ENCODE measurements at regions not wholly inside any gene's neighbourhood (a gene's known extent, or its start where the extent isn't known, plus 50 kb on each side); places are given as distances from the start of the nearest gene placed in this dataset.

DNA sequence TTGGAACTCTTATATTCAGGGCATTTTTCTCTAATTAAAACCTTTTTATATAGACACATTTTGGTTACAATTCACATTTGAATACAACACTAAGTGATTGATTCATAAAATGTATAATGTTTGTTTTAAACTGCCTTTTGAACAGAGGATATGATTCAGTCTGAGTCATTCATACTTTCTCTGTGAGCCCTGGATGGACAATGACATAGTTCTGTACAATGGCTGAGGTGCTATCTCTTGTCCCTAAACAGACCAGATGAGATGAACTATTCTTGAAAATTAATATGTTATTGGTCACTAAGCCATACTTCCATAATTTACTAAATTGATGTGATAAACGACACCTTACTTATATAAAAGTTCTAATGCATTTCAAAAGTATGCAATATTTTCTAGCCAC, 199.7 kb upstream of the ATXN7L3B start:
- Histone ChIP-seq H3K36me3 (no peaks in the 10 kb centered on the region), H3K4me3 (no peak overlapping the region), H3K9me3 (no peaks in the 10 kb centered on the region), H3K4me1 (no peaks in the 10 kb centered on the region), H3K27me3 (no peaks in the 10 kb centered on the region), H3K27ac (no peak overlapping the region)
- DNase-seq (no peak), ATAC-seq (no peak)
- intact Hi-C loops (cut with DNase I), result no loop called here
- TF ChIP-seq, protein P1, sequence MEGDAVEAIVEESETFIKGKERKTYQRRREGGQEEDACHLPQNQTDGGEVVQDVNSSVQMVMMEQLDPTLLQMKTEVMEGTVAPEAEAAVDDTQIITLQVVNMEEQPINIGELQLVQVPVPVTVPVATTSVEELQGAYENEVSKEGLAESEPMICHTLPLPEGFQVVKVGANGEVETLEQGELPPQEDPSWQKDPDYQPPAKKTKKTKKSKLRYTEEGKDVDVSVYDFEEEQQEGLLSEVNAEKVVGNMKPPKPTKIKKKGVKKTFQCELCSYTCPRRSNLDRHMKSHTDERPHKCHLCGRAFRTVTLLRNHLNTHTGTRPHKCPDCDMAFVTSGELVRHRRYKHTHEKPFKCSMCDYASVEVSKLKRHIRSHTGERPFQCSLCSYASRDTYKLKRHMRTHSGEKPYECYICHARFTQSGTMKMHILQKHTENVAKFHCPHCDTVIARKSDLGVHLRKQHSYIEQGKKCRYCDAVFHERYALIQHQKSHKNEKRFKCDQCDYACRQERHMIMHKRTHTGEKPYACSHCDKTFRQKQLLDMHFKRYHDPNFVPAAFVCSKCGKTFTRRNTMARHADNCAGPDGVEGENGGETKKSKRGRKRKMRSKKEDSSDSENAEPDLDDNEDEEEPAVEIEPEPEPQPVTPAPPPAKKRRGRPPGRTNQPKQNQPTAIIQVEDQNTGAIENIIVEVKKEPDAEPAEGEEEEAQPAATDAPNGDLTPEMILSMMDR (IDR thresholded peaks at IDR 0.05), result no peak

DNA sequence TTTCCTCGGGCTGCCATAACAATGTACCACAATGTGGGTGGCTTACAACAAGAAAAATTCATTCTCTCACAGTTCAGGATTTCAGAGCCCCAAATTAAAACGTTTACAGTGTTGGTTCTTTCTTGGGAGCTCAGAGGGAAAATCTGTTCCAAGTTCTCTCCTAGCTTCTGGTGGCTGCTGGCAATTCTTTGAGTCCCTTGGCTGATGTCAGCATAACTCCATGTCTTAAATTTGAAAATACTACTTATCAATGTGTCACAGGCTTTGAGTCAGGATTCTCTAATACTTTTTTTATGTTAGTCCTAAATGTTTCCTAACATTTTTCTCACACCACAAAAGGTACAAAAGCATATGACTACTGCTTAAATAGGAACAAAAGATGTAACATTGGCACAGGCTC, 198.4 kb upstream of the ATXN7L3B start:
- TF ChIP-seq, protein P1 (IDR thresholded peaks at IDR 0.05), result no peak

DNA sequence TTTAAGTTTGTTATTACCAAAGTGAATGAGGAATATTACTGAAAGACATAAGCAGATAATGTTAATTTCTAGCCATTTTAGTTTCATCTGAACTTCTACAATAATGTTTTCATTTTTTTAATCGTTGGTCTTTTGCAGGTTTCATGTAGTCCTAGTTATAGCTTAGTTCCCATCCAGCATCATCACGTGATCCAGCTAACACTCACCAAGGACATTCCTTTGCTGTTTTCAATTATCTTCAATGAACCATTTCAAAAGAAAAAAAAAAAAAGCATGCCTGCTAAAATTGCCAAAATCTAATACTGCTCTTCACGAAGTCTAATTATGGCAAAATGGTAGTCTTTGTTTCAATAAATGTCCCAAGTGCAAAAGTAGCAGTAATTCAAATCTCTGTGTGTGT, 187.7 kb upstream of the ATXN7L3B start:
- intact Hi-C loops (cut with DNase I), result no loop called here
- DNase-seq (no peak), ATAC-seq (no peak)
- Histone ChIP-seq H3K4me1 (no peaks in the 10 kb centered on the region), H3K27ac (no peak overlapping the region), H3K36me3 (no peaks in the 10 kb centered on the region), H3K27me3 (no peaks in the 10 kb centered on the region), H3K9me3 (no peaks in the 10 kb centered on the region), H3K4me3 (no peak overlapping the region)
- TF ChIP-seq, protein P1 (IDR thresholded peaks at IDR 0.05), result no peak

More for the DNA sequence above, 198.4 kb upstream of the ATXN7L3B start:
- DNase-seq (no peak), ATAC-seq (no peak)
- no peaks in the 10 kb centered on the region for H3K4me1 ChIP-seq
- no peaks in the 10 kb centered on the region for H3K9me3 ChIP-seq
- intact Hi-C loops (cut with DNase I), result no loop called here
- H3K4me3 ChIP-seq, result no peak overlapping the region
- no peak overlapping the region for H3K27ac ChIP-seq
- no peaks in the 10 kb centered on the region for H3K27me3 ChIP-seq
- no peaks in the 10 kb centered on the region for H3K36me3 ChIP-seq

DNA sequence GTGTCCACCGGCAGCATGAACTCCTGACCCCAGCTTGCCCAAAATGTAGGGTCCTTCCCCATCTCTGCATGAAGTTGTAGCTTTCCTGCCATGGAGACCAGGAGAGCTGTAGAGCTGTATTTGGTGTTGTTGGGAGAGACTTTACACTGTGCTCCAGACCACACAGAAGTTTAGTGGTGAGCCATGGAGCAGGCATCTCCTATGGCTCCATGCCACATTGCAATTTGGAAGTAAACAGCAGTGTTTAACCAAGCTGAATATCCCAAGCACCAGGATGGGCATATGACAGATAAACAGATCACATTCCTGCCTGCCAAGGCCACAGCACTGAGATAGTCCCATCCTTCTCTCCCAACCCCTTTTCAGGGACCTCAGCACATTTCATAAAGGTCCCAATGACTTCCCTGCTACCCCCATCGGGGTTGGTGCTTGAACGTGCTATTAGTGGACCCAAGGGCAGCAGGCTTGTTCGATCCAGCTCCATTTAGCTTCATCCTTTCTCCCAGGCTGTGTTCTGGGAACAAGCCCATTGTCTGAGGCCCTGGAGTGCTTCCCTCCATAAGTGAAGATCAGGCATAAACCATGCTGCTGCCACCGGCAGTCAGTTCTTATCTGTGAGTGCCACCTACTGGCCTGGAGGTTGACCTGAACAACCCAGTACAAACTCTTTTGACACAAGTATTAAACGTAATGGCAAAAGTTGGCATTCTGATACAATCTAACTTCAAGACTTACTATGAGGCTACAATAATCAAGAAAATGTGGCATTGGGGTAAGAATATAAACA, 172.3 kb upstream of the ATXN7L3B start:
- no peaks in the 10 kb centered on the region for H3K9me3 ChIP-seq
- ATAC-seq (peak; percentile 55), DNase-seq (no peak)
- H3K4me1 ChIP-seq, result no peaks in the 10 kb centered on the region
- no peak overlapping the region for H3K4me3 ChIP-seq
- no peak overlapping the region for H3K27ac ChIP-seq
- no peaks in the 10 kb centered on the region for H3K27me3 ChIP-seq
- intact Hi-C loops (cut with DNase I), result no loop called here
- H3K36me3 ChIP-seq, result no peaks in the 10 kb centered on the region
- TF ChIP-seq, protein P1 (IDR thresholded peaks at IDR 0.05), result peak; percentile 12

DNA sequence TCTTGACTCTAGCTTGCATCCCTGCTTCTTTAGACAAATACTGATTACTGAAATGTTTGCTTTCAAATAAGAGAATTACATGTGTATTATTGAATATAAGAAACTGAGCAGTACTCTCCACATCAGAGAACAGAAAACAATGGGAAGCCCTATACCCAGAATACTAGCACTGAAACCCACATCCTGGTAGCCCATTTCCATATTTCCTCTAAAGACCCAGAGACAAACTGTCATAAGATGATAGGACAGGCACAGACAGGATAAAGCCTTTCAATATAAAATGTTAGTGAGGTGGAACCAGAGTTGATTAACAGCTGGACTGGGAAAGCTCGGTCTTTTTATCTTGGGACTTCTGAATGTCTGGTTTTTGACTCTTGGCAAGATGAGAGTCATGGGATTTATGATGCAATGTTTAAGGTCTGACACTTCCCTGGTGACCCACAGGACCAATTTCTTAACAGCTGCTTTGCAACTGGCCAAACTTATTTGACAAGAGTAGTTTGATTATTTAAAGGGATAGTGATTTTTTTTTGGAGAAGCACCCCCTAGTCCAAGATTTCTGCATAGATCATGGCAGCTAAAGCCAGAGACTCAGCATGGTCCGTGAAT, 166.9 kb upstream of the ATXN7L3B start:
- H3K27ac ChIP-seq, result no peak overlapping the region
- intact Hi-C loops (cut with DNase I), result no loop called here
- H3K4me1 ChIP-seq, result no peaks in the 10 kb centered on the region
- no peaks in the 10 kb centered on the region for H3K27me3 ChIP-seq
- TF ChIP-seq, protein P1 (IDR thresholded peaks at IDR 0.05), result no peak
- ATAC-seq (no peak), DNase-seq (no peak)
- no peak overlapping the region for H3K4me3 ChIP-seq
- H3K36me3 ChIP-seq, result no peaks in the 10 kb centered on the region
- H3K9me3 ChIP-seq, result no peaks in the 10 kb centered on the region
